Stomach (tissue), 4 donors: ENCODE measurements at regions not wholly inside any gene's neighbourhood (a gene's known extent, or its start where the extent isn't known, plus 50 kb on each side); places are given as distances from the start of the nearest gene placed in this dataset.

Experiments
- CTCF ChIP-seq, 7 experiments: fragments of 450-650 bp in 4 of 7; fragments of 200-600 bp in 3 of 7; sonication (generic) in 3 of 7; IDR thresholded peaks; one replicate each; pipeline ENCODE4 v1.5.1; 2016 to 2019; ENCODE audit warnings: antibody characterized with exemption in 7 of 7, control low read depth in 2 of 7, mild to moderate bottlenecking in 1 of 7
- EP300 ChIP-seq: sonication (generic); formaldehyde crosslinking; IDR thresholded peaks from one replicate; pipeline ENCODE4 v1.6.1; 2017; ENCODE audit warnings: antibody characterized with exemption
- POLR2AphosphoS5 ChIP-seq, 3 donors: sonication (generic); formaldehyde crosslinking; IDR thresholded peaks; one replicate each; pipeline ENCODE4 v1.6.1; 2016; ENCODE audit warnings: antibody characterized with exemption in 3 of 3

GRCh38 chr4:154927126-154927680, 146.1 kb downstream of the RBM46 start:
- TF ChIP-seq CTCF (IDR thresholded peaks at IDR 0.05) (no peak), POLR2AphosphoS5 (IDR thresholded peaks at IDR 0.05) (no peak), EP300 (no peak)
